Peyer's patch (tissue), 4 donors: ENCODE measurements at regions not wholly inside any gene's neighbourhood (a gene's known extent, or its start where the extent isn't known, plus 50 kb on each side); places are given as distances from the start of the nearest gene placed in this dataset.

ENCODE experiments used
- DNase-seq, 3 donors: peaks; one replicate each; pipeline ENCODE4 v3.0.0-alpha.2; 2017 to 2019
- H3K27ac ChIP-seq, 4 donors: fragments of 200-600 bp; sonication (generic); one replicate each; pipeline ENCODE4 v1.5.1; 2016 to 2019
- H3K27me3 ChIP-seq, 2 donors: fragments of 200-600 bp; sonication (generic); one replicate each; pipeline ENCODE4 v1.5.1; 2019
- H3K36me3 ChIP-seq, 3 donors: fragments of 200-600 bp; sonication (generic); one replicate each; pipeline ENCODE4 v1.5.1; 2016 to 2019
- H3K4me1 ChIP-seq, 4 donors: fragments of 200-600 bp; sonication (generic); one replicate each; pipeline ENCODE4 v1.5.1; 2016 to 2019
- H3K4me3 ChIP-seq, 4 donors: fragments of 200-600 bp; sonication (generic); 1 replicate in 3 of 4; 2 replicates in 1 of 4; pipeline ENCODE4 v1.5.1; 2016 to 2019; ENCODE audit warnings: mild to moderate bottlenecking in 1 of 4
- H3K9me3 ChIP-seq, 4 donors: fragments of 200-600 bp; sonication (generic); one replicate each; pipeline ENCODE4 v1.5.1; 2016 to 2019; ENCODE audit warnings: mild to moderate bottlenecking in 1 of 4
- POLR2A ChIP-seq, 2 donors: fragments of 450-650 bp; IDR thresholded peaks; one replicate each; pipeline ENCODE4 v1.5.1; 2017; ENCODE audit warnings: antibody characterized with exemption in 2 of 2, mild to moderate bottlenecking in 2 of 2, moderate library complexity in 2 of 2
- TF ChIP-seq, protein P1 (sequence below), 6 experiments: fragments of 450-650 bp in 4 of 6; fragments of 200-600 bp in 2 of 6; sonication (generic) in 1 of 6; IDR thresholded peaks; one replicate each; pipeline ENCODE4 v1.5.1; 2017 to 2019; ENCODE audit warnings: antibody characterized with exemption in 6 of 6, mild to moderate bottlenecking in 3 of 6, moderate library complexity in 1 of 6

DNA sequence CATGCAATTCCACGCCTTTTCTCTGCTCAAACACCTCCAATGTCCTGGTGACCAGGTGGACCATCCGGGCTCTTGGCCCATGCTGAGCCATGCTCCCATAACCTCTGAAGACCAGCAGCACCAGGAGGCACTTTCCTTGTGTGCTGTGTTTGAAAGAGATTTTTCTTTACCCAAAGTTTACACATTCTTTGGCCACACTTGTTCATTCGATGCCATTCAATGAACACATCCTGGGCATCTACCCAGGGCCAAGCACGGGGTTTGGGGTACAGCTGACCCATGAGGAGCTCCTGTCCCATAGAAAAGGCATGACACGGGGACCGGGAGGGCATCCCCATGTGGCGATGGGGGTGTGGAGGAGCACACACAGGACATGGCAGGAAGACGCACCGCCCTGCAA, 77.1 kb upstream of the IRX1 start:
- Histone ChIP-seq H3K4me3 (no peak overlapping the region), H3K27ac (no peak overlapping the region), H3K9me3 (no peaks in the 10 kb centered on the region), H3K4me1 (no peaks in the 10 kb centered on the region), H3K36me3 (no peaks in the 10 kb centered on the region), H3K27me3 (no peaks in the 10 kb centered on the region)
- DNase-seq, result no peak
- no peak for TF ChIP-seq POLR2A (IDR thresholded peaks at IDR 0.05)
- TF ChIP-seq, protein P1, sequence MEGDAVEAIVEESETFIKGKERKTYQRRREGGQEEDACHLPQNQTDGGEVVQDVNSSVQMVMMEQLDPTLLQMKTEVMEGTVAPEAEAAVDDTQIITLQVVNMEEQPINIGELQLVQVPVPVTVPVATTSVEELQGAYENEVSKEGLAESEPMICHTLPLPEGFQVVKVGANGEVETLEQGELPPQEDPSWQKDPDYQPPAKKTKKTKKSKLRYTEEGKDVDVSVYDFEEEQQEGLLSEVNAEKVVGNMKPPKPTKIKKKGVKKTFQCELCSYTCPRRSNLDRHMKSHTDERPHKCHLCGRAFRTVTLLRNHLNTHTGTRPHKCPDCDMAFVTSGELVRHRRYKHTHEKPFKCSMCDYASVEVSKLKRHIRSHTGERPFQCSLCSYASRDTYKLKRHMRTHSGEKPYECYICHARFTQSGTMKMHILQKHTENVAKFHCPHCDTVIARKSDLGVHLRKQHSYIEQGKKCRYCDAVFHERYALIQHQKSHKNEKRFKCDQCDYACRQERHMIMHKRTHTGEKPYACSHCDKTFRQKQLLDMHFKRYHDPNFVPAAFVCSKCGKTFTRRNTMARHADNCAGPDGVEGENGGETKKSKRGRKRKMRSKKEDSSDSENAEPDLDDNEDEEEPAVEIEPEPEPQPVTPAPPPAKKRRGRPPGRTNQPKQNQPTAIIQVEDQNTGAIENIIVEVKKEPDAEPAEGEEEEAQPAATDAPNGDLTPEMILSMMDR (IDR thresholded peaks at IDR 0.05), result no peak

DNA sequence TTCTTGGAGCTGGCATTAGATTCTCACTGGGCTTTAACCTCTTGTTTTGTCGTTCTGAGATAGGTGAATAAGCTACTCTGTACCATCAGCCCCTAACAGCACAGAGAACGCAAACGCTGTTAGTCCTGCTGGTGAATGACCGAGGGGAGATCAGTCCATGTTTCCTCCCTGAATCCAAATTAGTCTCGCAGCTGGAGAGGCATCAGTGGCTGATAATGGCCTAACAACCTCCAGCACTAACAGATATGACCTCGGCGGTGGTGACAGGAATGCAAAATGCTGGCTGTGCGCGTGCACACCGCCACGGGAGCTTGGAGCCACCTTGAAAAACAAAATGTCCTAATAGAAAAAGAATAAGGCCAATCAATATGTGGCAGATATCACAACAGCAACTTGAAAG, 77.6 kb upstream of the IRX1 start:
- no peak overlapping the region for H3K27ac ChIP-seq
- no peaks in the 10 kb centered on the region for H3K36me3 ChIP-seq
- TF ChIP-seq POLR2A (IDR thresholded peaks at IDR 0.05), result no peak
- TF ChIP-seq, protein P1 (IDR thresholded peaks at IDR 0.05), result no peak
- no peaks in the 10 kb centered on the region for H3K4me1 ChIP-seq
- no peak for DNase-seq
- H3K4me3 ChIP-seq, result no peak overlapping the region
- H3K9me3 ChIP-seq, result no peaks in the 10 kb centered on the region
- H3K27me3 ChIP-seq, result no peaks in the 10 kb centered on the region

DNA sequence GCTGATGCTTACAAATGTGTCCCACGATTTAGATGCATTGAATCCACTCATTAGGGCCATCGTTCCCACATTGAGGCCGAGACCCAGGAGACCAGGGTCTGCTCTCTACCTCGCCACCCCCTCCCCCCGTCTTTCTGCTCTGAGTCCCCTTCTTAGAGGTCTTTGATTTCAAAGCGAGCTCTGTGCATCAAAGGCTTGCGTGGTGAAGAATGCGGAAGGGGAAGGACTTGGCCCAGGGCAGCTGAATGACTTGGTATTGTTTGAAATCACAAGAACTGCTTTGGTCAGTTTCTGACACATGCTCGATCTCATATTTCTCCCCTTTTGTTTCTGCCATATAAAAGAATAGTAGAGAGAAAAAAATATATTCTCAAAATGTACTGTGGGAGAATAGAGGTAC, 78.3 kb upstream of the IRX1 start:
- no peaks in the 10 kb centered on the region for H3K36me3 ChIP-seq
- no peaks in the 10 kb centered on the region for H3K4me1 ChIP-seq
- no peaks in the 10 kb centered on the region for H3K9me3 ChIP-seq
- no peak for TF ChIP-seq POLR2A (IDR thresholded peaks at IDR 0.05)
- TF ChIP-seq, protein P1 (IDR thresholded peaks at IDR 0.05), result no peak
- no peak overlapping the region for H3K4me3 ChIP-seq
- no peaks in the 10 kb centered on the region for H3K27me3 ChIP-seq
- no peak for DNase-seq
- H3K27ac ChIP-seq, result no peak overlapping the region

DNA sequence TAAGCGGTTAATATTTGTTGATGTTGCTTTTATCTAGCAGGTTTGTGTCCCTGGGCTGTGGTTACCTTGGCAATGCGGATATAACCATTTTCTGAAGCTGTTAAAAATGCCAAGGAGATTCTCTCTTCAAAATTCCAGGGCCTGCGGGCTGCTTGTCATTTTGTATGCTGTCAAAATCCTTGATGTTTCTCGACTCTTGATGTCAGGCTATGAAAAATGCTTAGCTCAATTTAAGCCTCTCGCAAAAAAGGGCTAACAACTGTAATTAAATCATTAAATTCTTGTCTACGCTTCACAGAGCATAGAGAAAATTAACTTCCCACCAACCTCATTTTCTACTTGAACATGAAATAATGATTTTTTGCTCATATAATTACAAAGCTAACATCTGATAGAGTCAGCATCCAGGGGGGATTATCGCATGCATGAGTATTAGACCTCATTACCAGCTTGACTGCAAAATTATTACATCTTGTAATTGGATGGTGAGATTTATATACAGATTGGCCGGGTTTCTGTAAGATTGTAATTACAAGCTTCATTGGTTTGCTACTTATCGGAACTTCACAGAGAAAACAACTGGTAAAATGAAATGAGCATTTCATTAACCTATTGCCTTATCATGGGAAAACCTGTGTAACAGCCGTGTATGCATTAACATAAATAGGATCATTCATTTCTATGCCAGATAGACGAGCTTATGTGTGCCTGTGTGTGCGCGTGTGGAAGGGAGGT, 83.1 kb upstream of the IRX1 start:
- TF ChIP-seq, protein P1 (IDR thresholded peaks at IDR 0.05), result no peak
- no peak for TF ChIP-seq POLR2A (IDR thresholded peaks at IDR 0.05)
- Histone ChIP-seq H3K9me3 (no peaks in the 10 kb centered on the region), H3K4me3 (no peak overlapping the region), H3K27ac (no peak overlapping the region), H3K36me3 (no peaks in the 10 kb centered on the region), H3K4me1 (no peaks in the 10 kb centered on the region), H3K27me3 (no peaks in the 10 kb centered on the region)
- no peak for DNase-seq

DNA sequence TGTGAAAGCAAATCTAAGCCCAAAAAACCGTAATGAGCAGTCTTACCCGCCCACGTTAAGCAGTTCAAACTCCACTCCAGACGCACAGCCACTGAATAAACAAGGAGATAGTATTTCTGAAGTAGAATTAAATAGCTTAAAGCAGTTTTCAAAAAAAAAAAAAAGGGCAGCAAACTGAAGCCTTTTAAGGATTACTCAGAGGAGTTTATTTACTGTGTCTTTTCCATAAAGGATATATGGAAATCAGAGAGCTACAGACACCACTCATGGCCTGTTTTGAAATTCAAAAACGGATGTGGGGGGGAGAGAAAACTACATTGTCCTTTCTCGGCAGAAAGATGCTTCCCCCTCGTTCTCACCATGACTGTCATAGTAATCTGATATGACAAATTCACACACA, 83.7 kb upstream of the IRX1 start:
- Histone ChIP-seq H3K27ac (no peak overlapping the region), H3K36me3 (no peaks in the 10 kb centered on the region), H3K9me3 (no peaks in the 10 kb centered on the region), H3K4me3 (no peak overlapping the region), H3K4me1 (no peaks in the 10 kb centered on the region), H3K27me3 (no peaks in the 10 kb centered on the region)
- no peak for DNase-seq
- TF ChIP-seq, protein P1 (IDR thresholded peaks at IDR 0.05), result no peak
- no peak for TF ChIP-seq POLR2A (IDR thresholded peaks at IDR 0.05)

DNA sequence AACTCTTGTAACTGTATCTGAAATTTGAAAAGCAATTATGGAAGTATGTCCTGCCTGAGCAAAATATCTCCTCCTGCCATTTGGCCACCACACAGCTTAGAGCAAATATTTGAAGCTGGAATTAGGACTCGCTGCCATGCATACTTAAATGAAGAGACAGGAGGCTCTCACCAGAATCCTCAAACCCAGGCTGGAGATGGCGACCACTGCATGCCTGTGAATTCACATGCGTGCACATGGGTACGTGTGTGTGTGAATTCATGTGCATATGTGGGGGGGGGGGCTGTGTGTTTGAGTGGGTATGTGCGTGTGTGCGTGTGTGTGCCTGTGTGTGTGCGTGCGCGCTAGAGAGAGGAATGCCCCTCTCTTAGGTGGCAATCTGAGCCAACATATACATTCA, 84.1 kb upstream of the IRX1 start:
- TF ChIP-seq, protein P1 (IDR thresholded peaks at IDR 0.05), result no peak
- no peak for TF ChIP-seq POLR2A (IDR thresholded peaks at IDR 0.05)
- H3K9me3 ChIP-seq, result no peaks in the 10 kb centered on the region

More for the DNA sequence above, 84.1 kb upstream of the IRX1 start:
- Histone ChIP-seq H3K27me3 (no peaks in the 10 kb centered on the region), H3K27ac (no peak overlapping the region), H3K4me1 (no peaks in the 10 kb centered on the region), H3K36me3 (no peaks in the 10 kb centered on the region), H3K4me3 (no peak overlapping the region)
- DNase-seq, result no peak
